ENCODE measurements at regions not wholly inside any gene's neighbourhood (a gene's known extent, or its start where the extent isn't known, plus 50 kb on each side); places are given as distances from the start of the nearest gene placed in this dataset.

DNA sequence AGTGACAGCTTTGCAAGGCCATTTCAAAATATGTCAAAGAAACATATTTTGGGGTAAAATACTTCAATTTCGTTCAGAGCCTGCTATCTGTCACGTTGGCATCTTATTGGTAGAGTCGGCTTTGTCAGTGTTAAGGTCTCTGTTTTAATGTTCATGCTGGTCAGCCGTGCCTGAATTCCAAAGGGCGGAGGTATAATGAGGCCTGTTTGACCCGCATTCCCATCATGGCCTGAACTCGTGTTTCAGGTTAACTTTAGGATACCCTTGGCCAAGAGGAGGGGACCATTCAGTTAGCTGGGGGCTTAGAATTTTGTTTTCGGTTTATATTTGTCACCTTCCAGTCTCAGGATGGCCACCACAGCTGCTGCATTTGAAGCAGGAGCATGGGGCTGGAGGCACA lies 236.4 kb downstream of the NFATC2 start:
- TF ChIP-seq, protein P1, sequence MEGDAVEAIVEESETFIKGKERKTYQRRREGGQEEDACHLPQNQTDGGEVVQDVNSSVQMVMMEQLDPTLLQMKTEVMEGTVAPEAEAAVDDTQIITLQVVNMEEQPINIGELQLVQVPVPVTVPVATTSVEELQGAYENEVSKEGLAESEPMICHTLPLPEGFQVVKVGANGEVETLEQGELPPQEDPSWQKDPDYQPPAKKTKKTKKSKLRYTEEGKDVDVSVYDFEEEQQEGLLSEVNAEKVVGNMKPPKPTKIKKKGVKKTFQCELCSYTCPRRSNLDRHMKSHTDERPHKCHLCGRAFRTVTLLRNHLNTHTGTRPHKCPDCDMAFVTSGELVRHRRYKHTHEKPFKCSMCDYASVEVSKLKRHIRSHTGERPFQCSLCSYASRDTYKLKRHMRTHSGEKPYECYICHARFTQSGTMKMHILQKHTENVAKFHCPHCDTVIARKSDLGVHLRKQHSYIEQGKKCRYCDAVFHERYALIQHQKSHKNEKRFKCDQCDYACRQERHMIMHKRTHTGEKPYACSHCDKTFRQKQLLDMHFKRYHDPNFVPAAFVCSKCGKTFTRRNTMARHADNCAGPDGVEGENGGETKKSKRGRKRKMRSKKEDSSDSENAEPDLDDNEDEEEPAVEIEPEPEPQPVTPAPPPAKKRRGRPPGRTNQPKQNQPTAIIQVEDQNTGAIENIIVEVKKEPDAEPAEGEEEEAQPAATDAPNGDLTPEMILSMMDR (conservative IDR thresholded peaks at IDR 0.05; ENCODE audit: low read depth, low read length), result no peak
- H3K4me3 ChIP-seq (ENCODE audit: low read length), result no peak overlapping the region
- no peak for DNase-seq (ENCODE audit: low read depth)

DNA sequence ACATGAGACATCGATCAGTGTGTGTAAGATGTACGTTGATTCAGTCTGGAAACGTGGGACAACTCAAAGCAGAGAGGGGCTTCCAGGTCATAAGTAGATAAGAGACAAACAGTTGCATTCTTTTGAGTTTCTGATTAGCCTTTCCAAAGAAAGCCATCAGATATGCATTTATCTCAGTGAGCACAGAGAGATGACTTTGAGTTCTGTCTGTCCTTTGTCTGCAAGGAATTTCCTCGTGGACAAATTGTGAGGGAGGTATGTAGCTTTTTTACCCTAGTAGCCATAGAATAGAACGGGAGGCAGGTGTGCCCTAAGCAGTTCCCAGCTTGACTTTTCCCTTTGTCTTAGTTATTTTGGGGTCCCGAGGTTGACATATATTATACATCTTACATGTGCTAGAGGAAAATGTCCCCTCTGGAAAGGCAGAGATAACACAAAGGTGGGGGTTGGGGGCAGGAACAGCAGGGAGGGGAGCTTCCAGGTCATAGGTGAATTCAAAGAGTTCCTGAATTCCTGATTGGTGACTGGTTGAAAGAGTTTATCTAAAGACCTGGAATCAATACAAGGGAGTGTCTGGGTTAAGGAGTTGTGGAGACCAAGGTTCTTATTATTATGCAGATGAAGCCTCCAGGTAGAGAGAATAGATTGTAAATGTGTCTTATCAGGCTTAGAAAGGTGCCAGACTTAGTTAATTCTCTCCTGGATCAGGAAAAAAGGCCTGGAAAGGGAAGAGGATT lies 237.0 kb downstream of the NFATC2 start:
- H3K4me3 ChIP-seq (ENCODE audit: low read length), result no peak overlapping the region
- DNase-seq (ENCODE audit: low read depth), result no peak
- TF ChIP-seq, protein P1 (conservative IDR thresholded peaks at IDR 0.05; ENCODE audit: low read depth, low read length), result no peak

DNA sequence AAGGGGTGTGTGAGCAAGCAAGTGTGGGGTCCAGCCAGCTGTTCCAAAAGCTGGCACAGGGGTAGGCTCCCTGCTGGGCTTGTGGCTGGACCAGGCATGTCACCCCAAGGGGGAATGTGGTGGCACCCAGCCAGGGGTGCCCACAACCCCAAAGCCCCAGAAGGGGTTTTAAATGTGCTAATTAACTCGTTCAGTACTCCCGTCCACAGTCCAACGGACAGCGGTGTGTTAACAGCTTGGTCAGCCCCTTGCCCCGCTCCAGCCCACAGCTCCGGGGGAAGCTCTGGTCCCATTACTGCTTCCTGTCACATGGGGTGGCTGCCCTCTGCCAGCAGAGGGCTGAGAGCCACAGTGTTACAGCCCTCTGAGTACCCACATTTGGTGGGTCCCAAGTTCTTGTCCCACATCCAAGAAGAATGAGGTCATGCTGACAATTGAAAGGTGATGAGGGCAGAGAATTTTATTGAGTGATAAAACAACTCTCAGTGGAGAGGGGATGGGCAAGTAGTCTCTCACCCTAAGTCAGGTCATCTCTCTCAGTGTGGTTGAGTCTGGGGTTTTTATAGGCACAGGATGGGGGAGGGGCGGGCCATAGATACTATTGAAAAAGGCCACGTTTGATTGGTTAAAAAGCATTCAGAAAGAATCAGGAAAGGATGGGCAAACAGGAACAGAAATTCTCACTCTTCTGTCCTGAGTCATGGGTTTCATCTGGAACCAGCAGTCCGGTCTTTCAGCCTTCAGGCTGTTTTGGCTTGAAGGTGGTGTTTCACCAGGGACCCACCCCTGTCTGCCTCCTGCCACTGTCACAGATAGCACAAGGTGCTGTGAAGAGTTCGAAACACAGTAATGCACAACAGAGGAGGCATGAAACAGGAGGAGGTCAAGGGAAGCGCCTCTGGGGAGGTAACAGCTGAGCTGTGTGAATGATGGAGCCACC lies 238.5 kb downstream of the NFATC2 start:
- DNase-seq (ENCODE audit: low read depth), result no peak
- H3K4me3 ChIP-seq (ENCODE audit: low read length), result no peak overlapping the region
- TF ChIP-seq, protein P1 (conservative IDR thresholded peaks at IDR 0.05; ENCODE audit: low read depth, low read length), result no peak

DNA sequence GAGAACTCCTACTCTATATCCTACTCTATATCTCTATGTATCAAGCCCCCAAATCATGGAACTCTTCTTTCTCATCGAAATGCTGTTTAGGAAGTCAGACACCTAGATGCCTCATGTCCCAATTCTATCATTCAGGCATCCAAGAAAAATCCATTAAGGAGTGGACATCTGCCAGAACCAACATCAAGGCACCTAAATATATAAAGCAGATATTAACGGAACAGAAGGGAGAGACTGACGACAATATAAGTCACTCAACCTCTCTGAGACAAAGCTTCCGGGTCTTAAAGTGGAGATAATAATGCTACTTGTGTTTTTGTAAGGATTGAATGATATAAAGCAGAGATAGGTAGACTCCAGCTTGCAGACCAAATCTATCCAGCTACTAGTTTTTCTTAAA lies 241.5 kb downstream of the NFATC2 start:
- no peak overlapping the region for H3K4me3 ChIP-seq (ENCODE audit: low read length)
- no peak for DNase-seq (ENCODE audit: low read depth)
- TF ChIP-seq, protein P1 (conservative IDR thresholded peaks at IDR 0.05; ENCODE audit: low read depth, low read length), result no peak

DNA sequence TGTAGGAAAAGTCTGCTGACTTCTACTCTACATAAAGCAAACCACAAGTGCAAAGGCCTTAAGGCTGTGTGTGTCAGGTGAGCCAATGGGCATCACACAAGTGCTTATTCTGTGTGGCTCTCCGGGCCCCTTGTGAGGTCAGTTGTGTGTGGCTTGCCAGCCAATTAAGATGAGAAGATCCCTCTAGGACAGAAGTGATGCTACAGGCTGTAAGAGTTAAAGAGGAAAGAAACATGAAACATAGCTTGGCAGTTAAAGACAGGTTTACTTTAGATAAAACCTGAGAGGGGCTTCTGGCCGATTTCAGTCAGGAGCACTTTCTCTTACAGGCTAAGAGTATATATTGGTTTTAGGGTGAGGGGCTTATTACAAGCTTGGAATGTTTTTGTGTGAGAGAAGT lies 242.4 kb downstream of the NFATC2 start:
- DNase-seq (ENCODE audit: low read depth), result no peak
- TF ChIP-seq, protein P1 (conservative IDR thresholded peaks at IDR 0.05; ENCODE audit: low read depth, low read length), result no peak
- H3K4me3 ChIP-seq (ENCODE audit: low read length), result no peak overlapping the region

DNA sequence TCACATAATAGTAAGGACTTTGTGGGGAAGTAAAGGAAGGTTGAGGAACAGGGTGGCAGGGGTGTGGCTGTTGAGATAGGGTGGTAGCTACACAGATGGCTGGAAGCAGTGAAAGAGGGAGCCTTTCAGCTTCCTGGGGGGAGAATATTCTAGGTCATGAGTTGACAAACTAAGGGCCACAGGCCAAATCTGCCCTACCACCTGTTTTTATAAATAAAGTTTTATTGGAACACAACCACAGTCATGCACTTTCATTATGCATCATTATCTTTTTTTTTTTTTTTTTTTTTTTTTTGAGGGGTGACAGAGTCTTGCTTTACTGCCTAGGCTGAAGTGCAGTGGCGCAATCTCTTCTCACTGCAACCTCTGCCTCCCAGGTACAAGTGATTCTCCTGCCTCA lies 243.1 kb downstream of the NFATC2 start:
- H3K4me3 ChIP-seq (ENCODE audit: low read length), result no peak overlapping the region
- TF ChIP-seq, protein P1 (conservative IDR thresholded peaks at IDR 0.05; ENCODE audit: low read depth, low read length), result no peak
- DNase-seq (ENCODE audit: low read depth), result no peak

Measured in retinal pigment epithelial cell (primary cell).